GM18526 (cell line): ENCODE measurements at regions not wholly inside any gene's neighbourhood (a gene's known extent, or its start where the extent isn't known, plus 50 kb on each side); places are given as distances from the start of the nearest gene placed in this dataset.

ENCODE experiments used
- POLR2A ChIP-seq: IDR thresholded peaks from 3 replicates; pipeline ENCODE4 v1.6.1; 2011; ENCODE audit not compliant: insufficient read length; ENCODE audit errors: extremely low read depth

GRCh38 chr15:38614621-38615020, 50.0 kb upstream of the RASGRP1 start:
- no peak for TF ChIP-seq POLR2A

- TF ChIP-seq POLR2A: no peak
These were observed 53.2 kb upstream of the RASGRP1 start for GRCh38 chr15:38617831-38618230.

GRCh38 chr15:38618242-38618955, 53.8 kb upstream of the RASGRP1 start:
- TF ChIP-seq POLR2A: no peak

- no peak for TF ChIP-seq POLR2A
These were observed 55.5 kb upstream of the RASGRP1 start for GRCh38 chr15:38620098-38620497.

- no peak for TF ChIP-seq POLR2A
These were observed 56.4 kb upstream of the RASGRP1 start for GRCh38 chr15:38620851-38621594.

GRCh38 chr15:38622304-38622703, 57.7 kb upstream of the RASGRP1 start:
- no peak for TF ChIP-seq POLR2A

- no peak for TF ChIP-seq POLR2A
These were observed 58.3 kb upstream of the RASGRP1 start for GRCh38 chr15:38622908-38623307.

GRCh38 chr15:38623744-38624143, 59.1 kb upstream of the RASGRP1 start:
- TF ChIP-seq POLR2A: no peak

GRCh38 chr15:38624244-38625205, 59.9 kb upstream of the RASGRP1 start:
- TF ChIP-seq POLR2A: no peak

GRCh38 chr15:38625886-38626285, 61.3 kb upstream of the RASGRP1 start:
- no peak for TF ChIP-seq POLR2A

GRCh38 chr15:38626443-38627050, 61.9 kb upstream of the RASGRP1 start:
- no peak for TF ChIP-seq POLR2A

GRCh38 chr15:38627689-38628277, 63.2 kb upstream of the RASGRP1 start:
- no peak for TF ChIP-seq POLR2A

GRCh38 chr15:38631119-38632075, 66.8 kb upstream of the RASGRP1 start:
- TF ChIP-seq POLR2A: no peak

GRCh38 chr15:38635170-38635569, 70.6 kb upstream of the RASGRP1 start:
- TF ChIP-seq POLR2A: no peak
